BE2C (cell line): ENCODE measurements at regions not wholly inside any gene's neighbourhood (a gene's known extent, or its start where the extent isn't known, plus 50 kb on each side); places are given as distances from the start of the nearest gene placed in this dataset.
A peak's percentile ranks its signal among the peaks of the same experiment; 100 is the strongest.
"Not testable (repeated sequence)": the region's sequence is repeated elsewhere in the genome, so short reads cannot be mapped to it uniquely, and the experiment has no call there.

Experiments
- DNase-seq: peaks from one replicate; pipeline ENCODE4 v3.0.0-alpha.2; 2020
- H3K27me3 ChIP-seq: fragments of 250-450 bp; sonication (Bioruptor Pico); 2 replicates; pipeline ENCODE4 v1.5.1; 2020; ENCODE audit warnings: mild to moderate bottlenecking
- H3K36me3 ChIP-seq: fragments of 250-450 bp; sonication (Bioruptor Pico); 2 replicates; pipeline ENCODE4 v1.5.1; 2020; ENCODE audit warnings: mild to moderate bottlenecking
- H3K4me1 ChIP-seq: fragments of 250-450 bp; sonication (Bioruptor Pico); 2 replicates; pipeline ENCODE4 v1.5.1; 2020
- H3K4me3 ChIP-seq: 2 replicates; pipeline ENCODE4 v1.5.1; 2011; ENCODE audit warnings: low read depth, low read length
- H3K9me3 ChIP-seq: fragments of 250-450 bp; sonication (Bioruptor Pico); 2 replicates; pipeline ENCODE4 v1.5.1; 2020
- CTCF ChIP-seq: IDR thresholded peaks from 2 replicates; pipeline ENCODE4 v1.5.1; 2012; ENCODE audit warnings: mild to moderate bottlenecking, low read depth, low read length

GRCh38 chr4:151535366-151535765 is 126.4 kb downstream of the FHIP1A start:
- Histone ChIP-seq H3K36me3 (no peaks in the 10 kb centered on the region), H3K4me3 (no peak overlapping the region), H3K9me3 (no peaks in the 10 kb centered on the region), H3K27me3 (no peaks in the 10 kb centered on the region), H3K4me1 (peaks cover 7% of the 10 kb centered on the region)
- TF ChIP-seq CTCF = no peak
- DNase-seq = no peak

GRCh38 chr4:151537687-151538086 is 128.7 kb downstream of the FHIP1A start:
- no peak for DNase-seq
- no peak overlapping the region for H3K4me3 ChIP-seq
- H3K9me3 ChIP-seq = no peaks in the 10 kb centered on the region
- no peaks in the 10 kb centered on the region for H3K36me3 ChIP-seq
- no peaks in the 10 kb centered on the region for H3K27me3 ChIP-seq
- H3K4me1 ChIP-seq = peaks cover 11% of the 10 kb centered on the region
- TF ChIP-seq CTCF = no peak

- no peak overlapping the region for H3K4me3 ChIP-seq
- no peak for DNase-seq
- no peaks in the 10 kb centered on the region for H3K9me3 ChIP-seq
- peaks cover 12% of the 10 kb centered on the region for H3K4me1 ChIP-seq
- no peaks in the 10 kb centered on the region for H3K27me3 ChIP-seq
- TF ChIP-seq CTCF = no peak
- H3K36me3 ChIP-seq = no peaks in the 10 kb centered on the region
These were observed 130.0 kb downstream of the FHIP1A start for GRCh38 chr4:151538963-151539362.

GRCh38 chr4:151540728-151541388 is 131.9 kb downstream of the FHIP1A start:
- H3K27me3 ChIP-seq = no peaks in the 10 kb centered on the region
- TF ChIP-seq CTCF = no peak
- H3K36me3 ChIP-seq = no peaks in the 10 kb centered on the region
- DNase-seq = peak; percentile 87
- H3K9me3 ChIP-seq = no peaks in the 10 kb centered on the region
- H3K4me1 ChIP-seq = peaks cover 12% of the 10 kb centered on the region
- H3K4me3 ChIP-seq = peak overlapping the region; percentile 26

- Histone ChIP-seq H3K36me3 (no peaks in the 10 kb centered on the region), H3K27me3 (no peaks in the 10 kb centered on the region), H3K4me1 (peaks cover 12% of the 10 kb centered on the region), H3K9me3 (no peaks in the 10 kb centered on the region), H3K4me3 (peak overlapping the region; percentile 26)
- TF ChIP-seq CTCF = no peak
- peak; percentile 63 for DNase-seq
These were observed 132.6 kb downstream of the FHIP1A start for GRCh38 chr4:151541389-151542071.

- Histone ChIP-seq H3K27me3 (no peaks in the 10 kb centered on the region), H3K4me3 (no peak overlapping the region), H3K4me1 (no peaks in the 10 kb centered on the region; the same call in 1 of the 2 replicates), H3K36me3 (no peaks in the 10 kb centered on the region), H3K9me3 (no peaks in the 10 kb centered on the region)
- TF ChIP-seq CTCF = no peak
- no peak for DNase-seq
These were observed 139.7 kb downstream of the FHIP1A start for GRCh38 chr4:151548708-151549107.

GRCh38 chr4:151549378-151549777 is 140.4 kb downstream of the FHIP1A start:
- H3K4me3 ChIP-seq, H3K36me3 ChIP-seq, H3K9me3 ChIP-seq, DNase-seq, H3K4me1 ChIP-seq, H3K27me3 ChIP-seq: not testable (repeated sequence)
